ENCODE measurements at regions not wholly inside any gene's neighbourhood (a gene's known extent, or its start where the extent isn't known, plus 50 kb on each side); places are given as distances from the start of the nearest gene placed in this dataset.

- no peak for TF ChIP-seq KDM4A (IDR thresholded peaks at IDR 0.05; ENCODE audit: low read depth, low read length, severe bottlenecking)
- TF ChIP-seq E2F6 (IDR thresholded peaks at IDR 0.05), result no peak
- TF ChIP-seq RAD21 (IDR thresholded peaks at IDR 0.05 in 1 of 2, conservative IDR thresholded peaks at IDR 0.05 in 1 of 2; ENCODE audit: low read depth in 2 of 2, low read length in 2 of 2), result no peak
- no peak for TF ChIP-seq RFX5 (IDR thresholded peaks at IDR 0.05; ENCODE audit: borderline replicate concordance, low read depth, low read length)
- TF ChIP-seq TCF12 (IDR thresholded peaks at IDR 0.05; ENCODE audit: low read depth, low read length), result no peak
Observed at GRCh38 chr5:12805165-12805698, 901.0 kb upstream of the CTNND2 start (continued).

All from H1 (cell line).